ENCODE measurements at regions not wholly inside any gene's neighbourhood (a gene's known extent, or its start where the extent isn't known, plus 50 kb on each side); places are given as distances from the start of the nearest gene placed in this dataset.

DNA sequence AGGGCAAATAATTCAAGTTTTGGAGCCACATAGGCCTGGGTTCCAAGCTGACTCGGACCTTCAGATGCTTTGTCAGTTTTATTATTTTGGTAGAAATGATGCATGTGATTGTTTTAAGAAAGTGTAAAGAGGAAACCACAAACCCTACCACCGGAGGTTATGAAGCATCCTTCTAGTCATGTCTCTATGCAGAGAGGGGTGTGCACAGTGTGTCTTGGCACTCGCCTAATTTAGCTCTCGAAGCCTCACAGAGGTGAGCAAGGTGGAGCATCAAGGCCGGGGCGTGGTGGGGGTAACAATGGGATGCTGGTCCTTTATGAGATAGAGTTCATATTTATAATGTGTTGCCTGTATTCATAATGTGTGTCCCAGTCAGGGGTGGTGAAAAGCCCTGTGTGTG lies 63.7 kb upstream of the SMAD6 start:
- TF ChIP-seq CTCF (IDR thresholded peaks at IDR 0.05) (no peak), POLR2A (IDR thresholded peaks at IDR 0.05) (no peak), POLR2AphosphoS5 (IDR thresholded peaks at IDR 0.05; ENCODE audit: insufficient read depth in 1 of 2, low read depth in 1 of 2) (no peak)
